Esophagus muscularis mucosa (tissue), 2 donors: ENCODE measurements at regions not wholly inside any gene's neighbourhood (a gene's known extent, or its start where the extent isn't known, plus 50 kb on each side); places are given as distances from the start of the nearest gene placed in this dataset.

Experiments
- EP300 ChIP-seq: sonication (generic); formaldehyde crosslinking; IDR thresholded peaks from one replicate; pipeline ENCODE4 v1.6.1; 2017; ENCODE audit warnings: antibody characterized with exemption
- POLR2A ChIP-seq: fragments of 450-650 bp; IDR thresholded peaks from one replicate; pipeline ENCODE4 v1.6.1; 2017; ENCODE audit warnings: antibody characterized with exemption, moderate library complexity, mild to moderate bottlenecking, low read depth

DNA sequence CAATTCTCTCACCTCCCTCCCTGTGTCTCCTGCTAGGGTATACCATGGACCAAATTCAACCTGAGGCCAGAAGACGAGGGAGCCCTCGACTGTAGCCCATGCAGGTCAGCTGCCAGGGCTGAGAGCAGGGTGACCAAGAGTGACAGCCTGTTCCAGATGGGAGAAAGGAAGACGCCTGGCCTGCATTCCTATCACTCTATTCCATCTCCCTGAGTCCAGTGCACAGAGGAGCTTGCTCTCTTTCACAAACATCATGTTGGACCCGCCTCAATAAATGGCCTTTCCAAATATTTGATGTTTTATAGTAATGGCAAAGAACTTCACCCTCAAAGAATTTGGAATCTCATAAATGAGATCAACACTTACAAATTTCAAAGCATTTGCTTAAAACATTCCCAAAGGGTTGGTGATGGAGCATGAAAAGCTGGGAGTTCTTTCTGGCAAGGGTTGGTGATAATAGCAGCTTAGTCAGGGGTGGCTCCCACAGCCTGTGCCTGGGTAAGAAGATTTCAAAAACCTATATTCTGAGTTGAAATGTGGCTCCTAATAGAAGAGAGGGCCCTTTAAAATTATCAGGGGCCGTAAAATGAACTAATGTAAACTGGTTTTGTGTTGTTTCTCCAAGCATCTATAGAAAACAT lies 393.1 kb downstream of the EFNA5 start:
- TF ChIP-seq EP300 (no peak), POLR2A (no peak)
